ENCODE measurements at regions not wholly inside any gene's neighbourhood (a gene's known extent, or its start where the extent isn't known, plus 50 kb on each side); places are given as distances from the start of the nearest gene placed in this dataset.
"Not testable (repeated sequence)": the region's sequence is repeated elsewhere in the genome, so short reads cannot be mapped to it uniquely, and the experiment has no call there.

DNA sequence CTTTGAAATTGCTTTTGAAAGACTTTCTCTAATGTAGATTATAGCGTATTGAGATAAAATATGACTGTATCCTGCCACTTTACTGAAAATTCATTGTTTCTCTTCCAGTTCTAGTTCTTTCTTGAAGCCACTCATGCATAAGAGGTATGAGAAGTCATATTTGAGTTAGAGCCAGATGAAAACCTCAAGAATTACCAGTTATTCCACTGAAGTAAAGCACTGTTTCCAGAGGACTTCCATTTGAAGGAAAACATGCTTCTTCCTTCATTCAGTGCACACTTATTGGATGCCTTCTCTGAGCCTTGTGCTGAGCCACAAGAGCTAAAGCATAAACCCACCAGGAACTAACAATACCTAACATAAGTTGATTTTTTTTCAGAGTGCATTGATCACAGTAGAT lies 513.4 kb downstream of the ZNF385D start:
- no peak for ATAC-seq

DNA sequence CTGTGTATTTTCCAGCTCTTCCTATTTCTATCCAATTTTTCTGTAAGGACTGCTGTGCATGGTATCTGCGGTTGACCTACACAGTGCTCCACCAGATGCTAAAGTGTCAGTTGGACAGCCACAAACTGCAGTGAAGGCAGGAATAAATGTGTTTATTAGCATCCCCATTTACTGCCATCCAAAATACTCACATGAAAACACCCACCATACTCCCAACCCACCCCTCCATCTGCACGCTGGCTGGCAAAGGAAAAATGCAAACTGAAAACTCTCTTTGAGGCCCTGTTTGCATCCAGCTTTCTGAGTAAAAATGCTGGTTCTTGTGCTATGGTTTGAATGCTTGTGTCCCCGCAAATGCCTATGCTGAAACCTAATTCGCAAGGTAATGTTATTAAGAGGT lies 515.5 kb downstream of the ZNF385D start:
- ATAC-seq = no peak

DNA sequence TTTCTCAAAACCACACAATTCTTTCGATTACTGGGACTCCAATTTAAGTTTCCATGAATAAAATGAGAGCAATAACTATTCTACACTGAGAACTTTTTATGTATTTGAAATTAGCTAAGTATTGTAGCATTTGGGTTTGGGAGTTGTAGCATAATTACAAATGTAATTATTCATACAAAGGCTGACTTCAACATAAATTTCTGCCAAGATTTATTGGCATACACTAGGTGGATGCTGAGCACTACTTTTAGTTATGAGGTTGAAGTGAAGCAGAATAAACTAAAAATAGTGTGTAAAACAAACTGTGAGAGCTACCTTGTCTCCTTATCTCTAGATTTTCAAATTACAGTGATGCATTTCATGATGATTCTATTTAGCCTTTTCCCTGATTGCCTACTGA lies 516.1 kb downstream of the ZNF385D start:
- ATAC-seq = no peak

DNA sequence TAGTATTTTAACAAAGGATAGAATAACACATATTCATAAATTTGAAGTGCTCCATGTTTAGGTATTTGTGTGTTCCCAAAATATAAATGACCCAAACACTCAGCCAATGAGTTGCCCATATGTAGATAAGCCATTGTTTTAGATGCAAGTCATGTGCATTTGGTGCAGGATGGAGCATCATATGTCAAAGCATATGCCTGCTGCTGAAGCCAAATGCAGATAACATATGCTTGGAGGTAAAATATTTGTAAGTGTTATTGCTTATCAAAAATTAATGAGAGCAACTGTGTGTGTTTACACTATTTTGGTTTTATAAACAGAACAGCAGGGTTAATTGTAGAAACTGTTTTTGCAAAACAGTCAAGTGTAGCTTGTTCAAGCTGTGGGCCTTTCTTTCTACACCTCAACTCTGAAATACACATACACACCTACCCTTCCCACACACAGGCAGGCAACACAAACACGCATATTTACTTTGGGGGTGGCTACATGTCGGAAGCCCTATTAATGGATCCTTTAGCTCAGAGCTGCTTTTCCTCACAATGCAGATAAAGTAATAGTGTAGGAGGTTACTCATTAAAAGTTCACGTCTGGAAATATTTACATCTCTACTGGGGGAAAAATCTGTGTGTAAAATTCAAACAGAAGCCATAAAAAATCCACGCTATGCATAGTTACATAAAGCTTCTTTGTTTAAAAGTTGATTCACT lies 521.4 kb downstream of the ZNF385D start:
- no peak for ATAC-seq

DNA sequence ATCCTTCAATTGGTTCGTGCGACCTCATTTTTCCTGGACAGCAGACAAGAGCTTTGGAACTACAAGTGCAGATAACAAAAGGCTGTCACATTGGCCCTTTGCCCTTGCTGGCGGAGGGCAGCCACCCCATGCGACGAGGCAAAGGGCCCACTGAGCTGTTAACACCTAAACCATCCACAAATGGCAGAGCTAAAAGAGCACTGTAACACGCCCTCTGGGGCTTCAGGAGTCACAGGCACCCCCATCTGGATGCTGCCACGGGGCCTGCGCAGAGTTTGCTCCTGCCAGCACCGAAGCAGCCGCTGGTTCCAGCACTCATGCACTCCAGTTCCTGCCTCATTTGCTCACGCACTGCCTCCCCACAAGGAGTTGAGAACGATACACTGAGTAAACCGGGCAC lies 524.9 kb downstream of the ZNF385D start:
- ATAC-seq = no peak

DNA sequence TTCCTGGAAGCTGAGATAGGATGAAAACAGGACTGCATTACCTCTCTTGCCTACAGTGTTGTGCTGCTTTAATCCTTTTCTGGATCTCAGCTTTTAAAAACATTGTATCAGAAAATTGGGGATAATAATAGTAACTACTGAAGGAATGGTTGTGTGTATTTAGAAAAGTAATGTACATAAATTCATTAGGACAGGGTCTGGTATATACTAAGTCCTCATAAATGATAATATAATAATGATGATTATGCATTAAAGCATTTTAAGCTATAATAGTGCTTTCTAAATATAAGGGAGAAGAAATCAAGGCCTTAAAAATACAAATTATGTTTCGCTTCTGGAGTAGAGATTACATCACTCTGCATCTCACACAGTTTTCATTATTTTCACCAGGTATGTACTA lies 530.1 kb downstream of the ZNF385D start:
- no peak for ATAC-seq

DNA sequence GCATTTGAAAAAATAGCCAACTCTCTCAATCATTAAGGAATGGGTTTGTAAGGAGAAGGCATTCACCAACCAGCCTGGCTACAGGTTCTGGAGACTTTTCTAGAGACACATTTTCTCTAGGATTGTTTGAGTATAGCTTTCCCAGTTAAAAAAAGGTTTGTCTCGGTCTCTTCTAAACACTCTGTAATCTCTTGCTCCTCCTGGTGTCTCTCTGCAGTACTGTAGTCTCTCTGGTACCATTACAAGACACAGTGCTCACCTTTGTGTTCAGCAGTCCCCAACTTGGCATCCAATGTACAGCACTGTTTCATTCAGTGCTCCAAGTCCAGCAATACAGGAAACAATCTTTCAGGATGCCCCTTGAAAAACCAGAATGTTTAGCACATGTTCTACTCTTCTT lies 534.4 kb downstream of the ZNF385D start:
- peak; percentile 32 for ATAC-seq

DNA sequence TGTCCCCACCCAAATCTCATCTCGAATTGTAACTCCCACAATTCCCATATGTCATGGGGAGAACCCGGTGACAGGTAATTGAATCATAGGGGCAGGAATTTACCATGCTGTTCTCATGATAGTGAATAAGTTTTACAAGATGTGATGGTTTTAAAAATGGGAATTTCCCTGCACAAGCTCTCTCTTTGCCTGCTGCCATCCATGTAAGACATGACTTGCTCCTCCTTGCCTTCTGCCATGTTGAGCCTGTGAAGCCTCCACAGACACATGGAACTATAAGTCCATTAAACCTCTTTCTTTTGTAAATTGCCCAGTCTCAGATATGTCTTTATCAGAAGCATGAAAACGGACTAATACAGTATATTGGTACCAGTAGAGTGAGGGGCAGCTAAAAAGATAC lies 546.9 kb downstream of the ZNF385D start:
- not testable (repeated sequence) for ATAC-seq

DNA sequence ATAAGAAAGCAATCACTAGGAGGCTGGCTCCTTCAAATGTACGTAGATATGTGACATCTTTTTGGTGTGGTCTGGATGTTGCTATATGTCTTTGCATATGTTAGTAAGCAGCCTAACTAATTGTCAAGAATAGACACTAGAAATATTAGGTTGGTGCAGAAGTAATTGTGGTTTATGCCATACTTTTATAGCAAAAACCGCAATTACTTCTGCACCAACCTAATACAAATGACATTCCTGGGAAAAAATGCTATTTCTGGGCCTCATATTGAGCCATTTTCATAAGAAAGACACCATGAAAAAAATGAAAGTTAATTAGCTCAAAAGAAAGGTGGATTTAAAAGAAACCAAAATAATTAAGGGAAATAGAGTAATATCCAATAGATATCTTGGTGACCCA lies 555.8 kb downstream of the ZNF385D start:
- no peak for ATAC-seq

DNA sequence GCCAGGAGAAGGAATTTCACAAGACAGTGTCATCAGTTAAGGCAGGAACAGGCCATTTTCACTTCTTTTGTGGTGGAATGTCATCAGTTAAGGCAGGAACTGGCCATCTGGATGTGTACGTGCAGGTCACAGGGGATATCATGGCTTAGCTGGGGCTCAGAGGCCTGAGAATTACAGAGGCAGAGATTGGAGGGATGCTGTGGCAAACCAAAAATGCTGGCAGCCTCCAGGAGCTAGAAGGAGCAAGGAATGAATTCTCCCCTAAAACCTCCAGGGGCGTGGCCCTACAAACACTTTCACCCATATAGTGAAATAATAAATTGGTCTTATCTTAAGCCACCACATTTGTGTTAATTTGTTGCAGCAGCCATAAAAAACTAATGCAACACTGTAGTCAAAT lies 557.0 kb downstream of the ZNF385D start:
- ATAC-seq = not testable (repeated sequence)

DNA sequence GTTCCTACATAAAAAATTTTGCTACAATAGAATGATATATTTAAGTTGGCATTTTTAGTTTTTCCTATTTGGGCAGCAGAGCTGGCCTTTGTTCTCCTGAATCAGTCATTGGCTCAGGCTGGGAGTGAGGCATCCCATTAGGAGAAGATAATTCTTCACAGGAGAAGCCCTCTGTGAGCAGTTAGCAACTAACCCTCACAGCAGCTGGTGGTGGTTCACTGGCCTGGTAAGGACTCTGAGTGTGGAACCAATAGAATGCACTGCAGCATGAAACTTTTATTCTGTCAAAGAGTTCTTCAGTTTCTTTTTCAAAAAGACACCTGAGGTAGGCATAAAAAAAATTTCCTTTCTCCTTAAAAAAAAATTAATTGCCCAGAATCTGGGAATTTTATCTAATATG lies 562.6 kb downstream of the ZNF385D start:
- no peak for ATAC-seq

DNA sequence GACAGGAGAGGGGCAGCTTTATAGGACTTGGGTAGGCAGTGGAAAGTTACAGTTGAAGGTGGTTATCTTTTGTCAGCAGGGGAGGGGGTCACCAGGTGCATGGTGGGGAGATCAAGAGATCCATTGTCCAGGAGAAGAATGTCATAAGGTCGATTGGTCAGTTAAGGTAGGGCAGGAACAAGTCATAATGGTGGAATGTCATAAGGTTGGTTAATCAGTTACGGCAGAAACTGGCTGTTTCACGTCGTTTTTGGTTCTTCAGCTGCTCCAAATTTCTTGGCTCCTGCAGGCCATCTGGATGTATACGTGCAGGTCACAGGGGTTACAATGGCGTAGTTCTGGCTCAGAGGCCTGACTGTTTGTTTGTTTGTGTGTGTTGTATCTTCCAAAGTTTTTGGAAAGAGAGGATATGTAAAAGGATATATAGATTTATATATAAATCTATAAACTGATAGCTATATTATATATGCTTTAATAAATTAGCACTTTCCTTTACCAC lies 565.1 kb downstream of the ZNF385D start:
- no peak for ATAC-seq

DNA sequence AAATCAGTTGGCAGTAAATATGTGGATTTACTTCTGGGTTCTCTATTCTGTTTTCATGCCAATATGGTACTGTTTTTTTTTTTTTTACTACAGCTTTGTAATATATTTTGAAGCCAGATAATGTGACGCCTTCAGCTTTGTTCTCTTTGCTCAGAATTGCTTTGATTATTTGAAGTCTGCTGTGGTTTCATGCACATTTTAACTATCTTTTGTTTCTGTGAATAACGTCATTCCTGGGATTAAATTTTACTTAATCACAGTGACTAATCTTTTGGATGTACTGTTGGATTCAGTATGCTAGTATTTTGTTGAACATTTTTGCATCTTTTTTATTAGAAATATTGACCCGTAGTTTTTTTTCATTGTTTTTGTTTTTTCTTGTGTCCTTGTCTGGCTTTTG lies 576.5 kb downstream of the ZNF385D start:
- no peak for ATAC-seq

DNA sequence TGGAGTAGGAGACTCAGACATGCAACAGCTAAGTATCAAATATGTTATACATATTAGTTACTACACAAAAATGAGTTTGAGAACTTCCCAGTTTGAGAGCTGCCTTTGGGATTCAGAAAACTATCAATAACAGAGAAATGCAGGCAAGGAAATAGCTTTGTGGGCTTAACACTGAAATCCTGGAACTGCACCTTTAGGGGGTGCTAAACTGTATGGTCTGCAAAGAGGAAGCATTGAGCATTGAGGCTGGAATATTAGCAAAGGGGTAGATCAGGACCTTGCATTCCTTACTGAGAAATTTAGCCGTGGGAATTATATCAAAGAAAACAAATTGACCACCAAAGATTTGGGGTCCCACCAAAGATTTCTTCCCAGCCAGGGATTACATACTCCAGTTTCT lies 580.0 kb downstream of the ZNF385D start:
- no peak for ATAC-seq

DNA sequence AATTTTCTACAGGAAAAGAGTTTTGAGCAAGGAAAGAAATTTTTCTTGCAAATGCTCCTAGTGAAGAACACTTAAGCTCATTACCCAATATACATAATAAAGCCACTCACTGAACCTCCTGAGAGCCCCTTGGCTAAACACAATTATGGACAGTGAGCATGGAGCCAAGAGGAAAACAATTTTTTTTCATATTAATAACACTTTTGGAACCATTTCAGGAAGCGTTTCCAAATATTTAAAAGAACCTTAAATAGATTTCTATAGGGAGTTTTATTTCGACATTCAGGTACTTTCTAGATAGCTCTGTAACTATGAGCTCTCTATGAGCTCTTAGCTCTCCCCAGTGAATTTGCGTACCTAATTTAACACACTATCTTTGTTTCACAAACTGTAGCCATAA lies 581.1 kb downstream of the ZNF385D start:
- ATAC-seq = no peak

DNA sequence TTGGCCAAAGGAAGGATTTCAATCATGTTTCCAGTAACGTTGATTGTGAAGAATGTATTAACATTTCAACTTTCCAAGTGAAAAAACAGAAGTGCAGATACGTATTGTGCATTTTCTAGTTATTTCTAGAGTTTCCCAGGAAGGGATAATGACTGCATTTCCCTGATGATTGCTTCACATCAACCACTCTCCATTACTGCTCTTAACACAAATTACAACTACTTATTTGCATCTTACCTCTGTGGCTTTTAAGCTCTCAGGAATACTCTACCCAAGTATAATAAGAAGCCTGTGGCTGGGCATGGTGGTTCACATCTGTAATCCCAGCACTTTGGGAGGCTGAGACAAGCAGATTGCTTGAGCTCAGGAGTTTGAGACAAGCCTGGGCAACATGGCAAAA lies 582.5 kb downstream of the ZNF385D start:
- no peak for ATAC-seq

DNA sequence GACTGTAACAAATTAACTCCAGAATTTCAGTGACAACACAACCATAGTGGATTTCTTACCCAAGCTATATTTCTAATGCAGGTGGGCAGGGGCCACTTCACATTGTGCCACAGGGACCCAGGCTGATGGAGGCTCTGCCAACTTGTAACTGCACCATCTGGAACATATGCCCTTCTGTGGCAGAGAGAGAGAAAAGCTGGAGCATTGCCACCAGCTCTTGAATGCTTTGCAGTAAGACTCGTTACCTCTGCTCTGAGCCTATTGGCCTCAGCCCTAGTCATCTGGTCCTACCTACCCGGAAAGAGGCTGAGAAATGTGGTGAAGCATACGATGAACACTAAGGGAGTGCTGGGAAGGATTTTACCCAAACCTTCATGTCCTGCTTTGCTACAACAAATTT lies 587.1 kb downstream of the ZNF385D start:
- no peak for ATAC-seq

DNA sequence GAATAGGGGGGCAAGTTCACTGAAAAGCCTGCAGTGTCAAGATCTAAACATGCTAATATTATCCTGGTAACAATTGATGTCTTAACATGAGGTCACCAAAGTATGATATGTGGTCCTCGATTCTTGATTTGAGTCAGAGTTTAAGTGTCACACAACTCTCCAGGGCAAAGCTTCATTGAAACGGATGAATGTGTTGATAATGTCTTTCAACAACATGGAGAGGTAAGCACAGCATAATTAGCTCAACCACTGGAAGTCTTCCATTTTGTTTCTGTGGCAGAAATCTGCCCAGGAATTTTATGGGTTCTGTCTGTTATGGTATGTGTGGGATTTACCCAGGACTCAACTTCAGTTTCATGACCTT lies 591.5 kb downstream of the ZNF385D start:
- ATAC-seq = no peak

DNA sequence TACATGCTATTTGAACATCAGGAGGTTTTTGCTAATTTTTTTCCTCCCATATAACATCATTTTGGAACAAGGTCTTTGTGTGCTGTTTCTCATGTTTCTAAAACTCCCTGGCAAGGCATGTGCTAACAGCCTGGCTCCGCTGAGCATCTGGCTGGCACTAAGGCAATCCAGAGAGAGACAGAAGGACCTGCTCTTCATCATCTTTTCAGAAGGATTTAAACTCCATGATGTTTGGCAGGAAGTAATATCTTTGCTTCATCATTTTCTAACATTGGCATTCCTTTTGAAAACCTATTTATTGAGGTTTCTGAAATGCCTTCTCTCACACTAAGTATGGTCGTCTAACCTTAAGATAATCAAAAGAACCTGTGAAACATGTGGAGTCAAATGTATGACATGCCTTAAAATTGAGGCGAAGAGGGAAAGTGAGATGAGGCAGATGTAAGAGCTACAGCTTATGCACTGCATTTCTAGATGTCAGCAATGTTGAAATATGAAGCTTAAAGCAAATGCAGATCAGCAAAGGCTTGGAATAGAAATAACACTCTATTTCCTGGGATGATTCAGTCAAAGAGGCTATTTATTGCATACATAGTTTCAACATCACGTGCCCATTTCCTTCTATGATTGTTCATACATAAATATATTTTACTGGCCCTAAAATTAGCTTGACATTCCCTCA lies 592.0 kb downstream of the ZNF385D start:
- ATAC-seq = no peak

DNA sequence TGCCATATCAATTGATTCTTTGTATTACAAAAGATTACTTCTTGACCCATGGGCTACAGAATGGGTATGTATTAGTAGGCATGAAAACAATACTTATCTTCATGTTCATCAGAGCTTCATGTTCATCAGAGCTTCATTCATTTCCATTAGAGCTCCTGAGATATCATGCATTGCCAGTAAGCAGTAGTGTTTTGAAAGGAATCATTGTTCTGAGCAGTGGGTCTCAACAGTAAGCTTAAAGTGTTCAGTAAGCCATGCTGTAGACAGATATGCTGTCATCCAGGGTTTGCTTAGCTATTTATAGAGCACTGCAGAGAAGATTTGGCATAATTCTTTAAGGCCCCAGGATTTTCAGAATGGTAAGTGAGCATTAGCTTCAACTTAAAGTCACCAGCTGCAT lies 596.1 kb downstream of the ZNF385D start:
- ATAC-seq = no peak

DNA sequence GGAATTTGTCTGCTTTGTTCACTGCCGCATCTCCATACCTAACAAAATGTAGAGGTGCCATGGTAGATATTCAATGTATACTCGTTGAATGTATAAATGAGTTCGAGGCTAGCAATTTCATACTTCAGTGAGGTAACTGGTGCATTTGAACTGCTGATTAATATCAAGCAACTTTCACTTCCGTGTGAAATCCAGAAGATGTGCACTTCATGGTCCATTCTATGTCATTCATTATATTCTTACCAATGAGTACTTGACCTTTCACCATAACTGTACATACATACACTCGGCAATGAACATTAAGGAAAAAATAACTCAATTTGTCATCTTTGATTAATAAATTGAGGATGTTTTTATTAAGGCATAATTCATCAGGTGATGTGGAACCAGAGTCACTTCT lies 598.5 kb downstream of the ZNF385D start:
- ATAC-seq = no peak

DNA sequence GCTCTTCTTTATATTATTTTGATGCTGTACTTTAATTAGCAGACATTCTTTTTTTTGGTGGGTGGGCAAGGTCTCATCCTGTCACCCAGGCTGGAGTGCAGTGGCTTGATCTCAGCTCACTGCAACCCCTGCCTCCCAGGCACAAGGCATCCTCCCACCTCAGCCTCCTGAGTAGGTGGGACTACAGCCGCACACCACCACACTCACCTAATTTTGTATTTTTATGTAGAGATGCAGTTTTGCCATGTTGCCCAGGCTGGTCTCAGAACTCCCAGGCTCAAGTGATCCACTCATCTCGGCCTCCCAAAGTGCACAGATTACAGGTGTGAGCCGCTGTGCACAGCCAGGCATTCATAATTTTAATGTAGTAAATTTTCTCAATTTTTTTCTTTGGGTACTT lies 608.1 kb downstream of the ZNF385D start:
- no peak for ATAC-seq

DNA sequence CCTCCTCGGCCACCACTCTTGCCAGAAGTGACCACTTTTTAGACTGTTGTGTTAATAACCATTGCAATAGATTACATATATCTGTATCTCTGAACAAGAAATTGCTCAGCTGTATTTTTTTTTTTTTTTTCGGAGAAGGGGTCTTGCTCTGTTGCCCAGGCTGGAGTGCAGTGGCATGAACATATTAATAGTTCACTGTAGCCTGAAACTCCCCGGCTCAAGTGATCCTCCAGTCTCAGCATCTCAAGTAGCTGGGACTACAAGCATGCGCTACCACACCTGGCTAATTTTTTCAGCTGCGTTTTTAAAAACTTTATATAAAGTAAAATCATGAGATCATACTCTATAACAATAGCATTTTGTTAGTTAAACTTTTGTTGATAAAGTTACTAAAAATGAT lies 609.0 kb downstream of the ZNF385D start:
- ATAC-seq = no peak

DNA sequence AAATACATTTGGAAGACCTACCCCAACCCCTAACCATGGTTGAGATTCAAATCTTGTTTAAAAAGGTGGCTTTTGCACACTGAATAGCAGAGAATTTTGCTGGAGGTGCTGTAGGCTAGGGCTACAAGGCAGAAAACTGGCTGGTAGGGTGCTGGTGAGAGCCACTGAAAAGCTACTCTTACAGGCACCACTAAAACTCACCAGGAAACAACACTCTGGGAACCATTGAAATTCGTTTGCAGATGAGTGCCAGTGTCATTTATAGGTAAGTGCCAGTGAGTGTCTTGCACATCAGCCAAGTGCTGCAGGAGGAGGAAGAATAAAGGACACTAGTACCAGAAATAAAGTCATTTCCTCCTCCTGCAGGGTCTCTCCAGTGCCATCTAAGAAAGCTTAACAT lies 610.2 kb downstream of the ZNF385D start:
- no peak for ATAC-seq

DNA sequence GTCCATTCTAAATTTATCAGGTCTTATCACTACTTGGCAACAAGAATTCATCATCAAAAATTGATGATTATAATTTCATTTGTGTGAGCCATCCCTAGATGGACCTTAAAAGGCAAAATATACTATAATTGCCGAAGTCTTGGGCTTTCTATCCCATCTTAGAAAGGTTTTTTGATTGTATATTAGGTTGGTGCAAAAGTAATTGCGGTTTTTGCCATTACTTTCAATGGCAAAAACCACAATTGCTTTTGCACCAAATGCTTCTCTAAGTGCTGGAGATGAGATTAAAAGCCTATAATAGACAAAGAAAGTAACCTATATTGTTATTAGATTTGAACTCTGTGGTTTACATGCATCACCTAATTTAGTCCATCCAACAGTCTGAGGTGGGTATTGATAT lies 612.9 kb downstream of the ZNF385D start:
- ATAC-seq = no peak
